Pancreas (tissue), 10 donors: ENCODE measurements at regions not wholly inside any gene's neighbourhood (a gene's known extent, or its start where the extent isn't known, plus 50 kb on each side); places are given as distances from the start of the nearest gene placed in this dataset.

Source experiments
- ATAC-seq, 4 donors: fragments of 200-7000 bp; cut with Tn5 transposase; one replicate each; pipeline versions ENCODE4 v1.8.0 to v1.9.1; 2020; ENCODE audit warnings: mild to moderate bottlenecking in 4 of 4, moderate library complexity in 4 of 4
- DNase-seq, 6 donors: peaks; one replicate each; pipeline ENCODE4 v3.0.0-alpha.2; 2020
- FAIRE-seq: peaks from 2 replicates; lab custom pipeline; 2012; peaks lifted over from hg19 to GRCh38; lab: Jason Lieb, UNC
- H3K27ac ChIP-seq, 4 donors: fragments of 200-600 bp; sonication (generic); 1 replicate in 3 of 4; 2 replicates in 1 of 4; pipeline versions ENCODE4 v1.5.0 to v1.8.0; 2020
- H3K27me3 ChIP-seq, 4 donors: fragments of 200-600 bp; one replicate each; pipeline ENCODE4 v1.8.0; 2021
- H3K36me3 ChIP-seq, 3 donors: fragments of 200-600 bp; sonication (generic) in 1 of 3; one replicate each; pipeline versions ENCODE4 v1.5.0 to v1.8.0; 2020 to 2021
- H3K4me1 ChIP-seq, 3 donors: fragments of 200-600 bp; one replicate each; pipeline ENCODE4 v1.8.0; 2021
- H3K4me3 ChIP-seq, 4 donors: fragments of 200-600 bp; sonication (generic) in 2 of 4; one replicate each; pipeline versions ENCODE4 v1.5.0 to v1.8.0; 2020 to 2021
- H3K9me3 ChIP-seq, 4 donors: fragments of 200-600 bp; one replicate each; pipeline ENCODE4 v1.8.0; 2021
- WGBS, 2 donors: extraction: QIAGEN DNeasy Blood & Tissue Kit; methylation state at CpG; one replicate each; pipeline ENCODE4 v1.1.7; 2013; 5-methylcytosine and 5-hydroxymethylcytosine counted together
- intact Hi-C, 3 donors: fragments of 100-400 bp; cut with DNase I; formaldehyde crosslinking; loops; one replicate each; pipeline versions ENCODE4 v1.11.1 to v1.14.2; 2022
- TF ChIP-seq, protein P1 (sequence below), 4 donors: fragments of 200-600 bp; sonication (generic) in 3 of 4; IDR thresholded peaks; one replicate each; pipeline versions ENCODE4 v1.5.0 to v1.8.0; 2021; ENCODE audit warnings: antibody characterized with exemption in 4 of 4
- donor health status: healthy with polysubstance abuse.
- donor health status: DM: no; HTN: no; CAD: no; lungs with moderate emphysema.
- donor health status: DM: no; HTN: no; CAD: no.
- donor health status: control.
- donor health status: control.
- donor health status: Bipolar disorder and iron deficiency.
- donor health status: DM: yes; HTN: yes; CAD: no.
- donor health status: DM: no; HTN: no; CAD: no.
- donor health status: DM: no; HTN: no; CAD: no.
- donor health status: DM: yes; HTN: yes; CAD: no.

DNA sequence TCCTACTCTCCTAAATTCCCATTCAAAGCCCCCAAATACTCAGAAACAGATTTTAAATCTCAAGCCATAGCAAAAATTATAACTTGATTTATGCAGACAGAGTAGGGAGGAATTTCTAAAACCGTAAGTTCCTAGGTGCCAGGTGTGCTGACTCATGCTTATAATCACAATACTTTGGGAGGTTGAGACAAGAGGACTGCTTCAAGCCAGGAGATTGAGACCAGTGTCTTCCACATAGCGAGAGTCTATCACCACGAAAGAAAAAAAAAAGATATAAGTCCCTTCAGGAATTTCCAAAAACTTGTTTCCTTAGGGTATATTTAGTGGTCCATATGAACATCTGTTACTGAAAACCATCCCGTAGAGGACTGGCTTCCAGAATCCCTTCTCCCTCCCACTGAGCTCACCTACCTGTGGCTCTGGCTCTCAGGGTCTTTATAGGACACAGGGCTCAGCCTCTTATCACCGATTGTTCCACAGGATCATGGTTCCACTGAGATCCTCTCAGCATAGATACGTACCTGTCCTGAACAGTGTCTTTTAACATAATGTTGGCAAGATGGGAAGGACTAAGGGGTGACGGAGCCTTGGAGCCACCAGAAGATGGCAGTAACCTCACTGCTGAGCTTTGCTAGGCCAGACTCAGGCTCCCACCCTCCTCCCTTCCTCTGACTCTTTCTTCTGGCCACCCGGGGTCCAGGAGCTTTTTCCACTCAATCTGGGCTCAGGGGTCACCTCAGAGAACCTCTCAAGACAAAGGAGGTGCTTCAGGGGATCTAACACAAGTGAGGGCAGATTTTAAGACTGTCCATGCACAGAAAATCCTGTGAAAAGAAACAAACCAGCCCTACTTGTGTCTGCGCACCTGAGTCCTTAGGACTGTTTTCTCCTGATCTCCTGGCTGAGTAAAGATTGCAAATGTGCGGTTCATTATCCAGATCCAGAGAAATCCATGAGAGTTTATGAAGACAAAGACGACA, 117.5 kb upstream of the TOP3B start:
- no peaks in the 10 kb centered on the region for H3K9me3 ChIP-seq
- ATAC-seq (no peak), FAIRE-seq (no peak), DNase-seq (no peak)
- H3K27me3 ChIP-seq: no peaks in the 10 kb centered on the region
- WGBS, 2 donors: 67 to 69% methylated on average over 11 of the region's 11 CpGs
- TF ChIP-seq, protein P1, sequence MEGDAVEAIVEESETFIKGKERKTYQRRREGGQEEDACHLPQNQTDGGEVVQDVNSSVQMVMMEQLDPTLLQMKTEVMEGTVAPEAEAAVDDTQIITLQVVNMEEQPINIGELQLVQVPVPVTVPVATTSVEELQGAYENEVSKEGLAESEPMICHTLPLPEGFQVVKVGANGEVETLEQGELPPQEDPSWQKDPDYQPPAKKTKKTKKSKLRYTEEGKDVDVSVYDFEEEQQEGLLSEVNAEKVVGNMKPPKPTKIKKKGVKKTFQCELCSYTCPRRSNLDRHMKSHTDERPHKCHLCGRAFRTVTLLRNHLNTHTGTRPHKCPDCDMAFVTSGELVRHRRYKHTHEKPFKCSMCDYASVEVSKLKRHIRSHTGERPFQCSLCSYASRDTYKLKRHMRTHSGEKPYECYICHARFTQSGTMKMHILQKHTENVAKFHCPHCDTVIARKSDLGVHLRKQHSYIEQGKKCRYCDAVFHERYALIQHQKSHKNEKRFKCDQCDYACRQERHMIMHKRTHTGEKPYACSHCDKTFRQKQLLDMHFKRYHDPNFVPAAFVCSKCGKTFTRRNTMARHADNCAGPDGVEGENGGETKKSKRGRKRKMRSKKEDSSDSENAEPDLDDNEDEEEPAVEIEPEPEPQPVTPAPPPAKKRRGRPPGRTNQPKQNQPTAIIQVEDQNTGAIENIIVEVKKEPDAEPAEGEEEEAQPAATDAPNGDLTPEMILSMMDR (IDR thresholded peaks at IDR 0.05): no peak
- intact Hi-C loops: no loop called here
- H3K36me3 ChIP-seq: no peaks in the 10 kb centered on the region
- no peaks in the 10 kb centered on the region for H3K4me1 ChIP-seq
- no peak overlapping the region for H3K4me3 ChIP-seq
- H3K27ac ChIP-seq: no peak overlapping the region

DNA sequence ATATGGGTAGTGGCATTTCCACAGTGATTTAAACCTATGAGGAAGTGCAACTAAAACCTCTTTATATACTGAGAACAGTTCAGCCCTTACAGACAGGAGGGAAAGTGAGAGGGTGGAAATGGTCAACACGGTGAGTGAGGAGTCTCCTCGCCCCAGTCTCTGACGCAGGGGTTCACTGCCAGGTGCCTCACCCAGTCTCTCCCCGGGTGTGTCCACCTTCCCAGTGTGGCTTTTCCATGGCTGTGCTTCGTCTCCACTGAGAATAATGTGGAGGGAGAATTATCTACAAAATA, 116.6 kb upstream of the TOP3B start:
- FAIRE-seq (no peak), DNase-seq (no peak), ATAC-seq (no peak)
- no peaks in the 10 kb centered on the region for H3K4me1 ChIP-seq
- intact Hi-C loops: no loop called here
- no peaks in the 10 kb centered on the region for H3K27me3 ChIP-seq
- no peaks in the 10 kb centered on the region for H3K9me3 ChIP-seq
- H3K36me3 ChIP-seq: no peaks in the 10 kb centered on the region
- no peak overlapping the region for H3K4me3 ChIP-seq
- H3K27ac ChIP-seq: no peak overlapping the region
- TF ChIP-seq, protein P1 (IDR thresholded peaks at IDR 0.05): no peak
- WGBS, 2 donors: 57 to 58% methylated on average over 5 of the region's 5 CpGs

DNA sequence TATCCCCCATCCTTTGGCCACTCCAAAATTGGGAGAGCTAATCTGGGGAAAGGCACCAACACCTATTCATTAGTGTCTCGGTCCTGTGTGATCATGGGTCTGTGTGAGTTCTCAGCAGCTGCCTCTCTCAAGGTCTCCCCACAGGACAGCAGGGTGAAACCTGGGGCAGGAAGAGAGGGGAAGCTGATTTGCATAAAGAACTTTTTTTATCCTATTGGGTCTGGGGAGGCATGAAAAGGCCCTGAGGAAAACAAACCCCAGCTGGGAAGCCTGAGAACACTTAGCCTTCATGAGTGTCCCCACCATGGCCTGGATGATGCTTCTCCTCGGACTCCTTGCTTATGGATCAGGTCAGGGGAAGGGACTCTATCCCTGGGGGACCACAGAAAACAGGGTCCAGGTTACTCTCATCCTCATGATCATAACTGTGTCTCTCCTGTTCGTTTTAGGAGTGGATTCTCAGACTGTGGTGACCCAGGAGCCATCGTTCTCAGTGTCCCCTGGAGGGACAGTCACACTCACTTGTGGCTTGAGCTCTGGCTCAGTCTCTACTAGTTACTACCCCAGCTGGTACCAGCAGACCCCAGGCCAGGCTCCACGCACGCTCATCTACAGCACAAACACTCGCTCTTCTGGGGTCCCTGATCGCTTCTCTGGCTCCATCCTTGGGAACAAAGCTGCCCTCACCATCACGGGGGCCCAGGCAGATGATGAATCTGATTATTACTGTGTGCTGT, 116.0 kb upstream of the TOP3B start:
- Histone ChIP-seq H3K36me3 (no peaks in the 10 kb centered on the region), H3K4me3 (no peak overlapping the region), H3K4me1 (no peaks in the 10 kb centered on the region), H3K9me3 (no peaks in the 10 kb centered on the region), H3K27ac (no peak overlapping the region), H3K27me3 (no peaks in the 10 kb centered on the region)
- no peak for ATAC-seq
- 56 to 58% methylated on average over 9 of the region's 9 CpGs for WGBS, 2 donors
- no peak for FAIRE-seq
- intact Hi-C loops: no loop called here
- TF ChIP-seq, protein P1 (IDR thresholded peaks at IDR 0.05): no peak
- DNase-seq: no peak

DNA sequence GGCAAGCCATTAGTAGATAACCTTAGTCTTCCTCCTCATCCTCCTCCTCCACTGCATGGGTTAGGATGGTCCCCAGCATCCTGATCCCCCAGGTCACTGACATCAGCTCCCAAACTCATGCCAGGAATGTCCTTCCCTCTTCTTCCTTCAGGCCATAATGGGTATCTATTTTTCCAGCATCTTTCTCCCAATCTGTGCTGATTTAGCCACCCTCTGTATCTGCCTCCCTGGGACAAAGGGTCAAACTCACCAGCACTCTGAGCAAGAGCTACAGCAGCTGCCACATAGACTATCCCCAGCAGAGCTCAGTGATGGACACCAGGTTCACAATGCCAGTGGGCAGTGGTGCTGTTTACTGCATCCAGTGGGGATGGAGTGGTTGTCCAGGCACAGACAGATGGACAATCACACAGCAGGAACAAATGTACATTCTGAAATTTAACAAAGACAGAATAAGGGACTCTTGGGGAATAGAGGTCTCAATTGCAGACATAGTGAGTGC, 115.2 kb upstream of the TOP3B start:
- H3K27ac ChIP-seq: no peak overlapping the region
- no peaks in the 10 kb centered on the region for H3K9me3 ChIP-seq
- TF ChIP-seq, protein P1 (IDR thresholded peaks at IDR 0.05): no peak
- DNase-seq (no peak), ATAC-seq (no peak), FAIRE-seq (no peak)
- intact Hi-C loops: no loop called here
- no peak overlapping the region for H3K4me3 ChIP-seq
- H3K36me3 ChIP-seq: no peaks in the 10 kb centered on the region
- H3K27me3 ChIP-seq: no peaks in the 10 kb centered on the region
- H3K4me1 ChIP-seq: no peaks in the 10 kb centered on the region
